Heart left ventricle (tissue), 13 donors: ENCODE measurements at regions not wholly inside any gene's neighbourhood (a gene's known extent, or its start where the extent isn't known, plus 50 kb on each side); places are given as distances from the start of the nearest gene placed in this dataset.

Source experiments
- POLR2A ChIP-seq, 2 donors: fragments of 450-650 bp; IDR thresholded peaks; one replicate each; pipeline ENCODE4 v1.6.1; 2017; ENCODE audit warnings: antibody characterized with exemption in 2 of 2, mild to moderate bottlenecking in 2 of 2, moderate library complexity in 2 of 2
- TF ChIP-seq, protein P1 (sequence below), 12 donors: fragments of 200-600 bp; sonication (generic) in 4 of 12; IDR thresholded peaks; one replicate each; pipeline versions ENCODE4 v1.5.0 to v1.8.0; 2018 to 2022; ENCODE audit warnings: antibody characterized with exemption in 12 of 12, mild to moderate bottlenecking in 5 of 12
- donor health status: ischemic (EF 13 %, LVEDD 7.1; RV severe dilation, severe dysfunction).
- donor health status: DM: no; HTN: yes; CAD: no.
- donor health status: DM: no; HTN: no; CAD: no.
- donor health status: ischemic (EF 25% LVEDD 6.9; RV normal size, moderate dysfunction).
- donor health status: ischemic (EF 25% LVEDD 5.7; RV mildly dilated, moderate dysfunction).
- donor health status: ischemic (EF 35%, LVEDD 5.7; RV mildly dilated, moderate dysfunction).
- donor health status: nonischemic (EF 11% LVEDD 7.7; RV severe dilation, severe dysfunction).
- donor health status: DM: yes; HTN: yes; CAD: no.
- donor health status: PGD.
- donor health status: ischemic (EF 29% LVEDD 5.4; RV normal size, mild dysfunction).
- donor health status: nonischemic (EF 23%, LVEDD 6.1; RV moderate dilation, normal function).

DNA sequence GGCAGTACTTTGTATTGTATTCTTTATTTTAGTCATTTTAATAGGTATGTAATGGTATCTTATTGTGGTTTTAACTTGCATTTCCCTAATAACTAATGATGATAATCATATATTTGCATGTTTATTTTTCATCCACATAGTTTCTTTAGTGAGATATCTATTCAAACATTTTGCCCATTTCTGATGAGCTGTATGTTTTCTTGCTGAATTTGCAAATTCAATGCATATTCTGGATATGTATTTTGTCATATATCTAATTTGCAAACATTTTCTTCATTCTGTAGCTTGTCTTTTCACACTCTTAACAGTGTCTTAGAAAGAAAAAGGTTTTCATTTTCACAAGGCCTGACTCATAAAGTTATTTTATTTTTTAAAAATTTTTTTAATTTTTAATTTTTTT lies 372.1 kb downstream of the ZNF674 start:
- no peak for TF ChIP-seq POLR2A (IDR thresholded peaks at IDR 0.05)
- TF ChIP-seq, protein P1, sequence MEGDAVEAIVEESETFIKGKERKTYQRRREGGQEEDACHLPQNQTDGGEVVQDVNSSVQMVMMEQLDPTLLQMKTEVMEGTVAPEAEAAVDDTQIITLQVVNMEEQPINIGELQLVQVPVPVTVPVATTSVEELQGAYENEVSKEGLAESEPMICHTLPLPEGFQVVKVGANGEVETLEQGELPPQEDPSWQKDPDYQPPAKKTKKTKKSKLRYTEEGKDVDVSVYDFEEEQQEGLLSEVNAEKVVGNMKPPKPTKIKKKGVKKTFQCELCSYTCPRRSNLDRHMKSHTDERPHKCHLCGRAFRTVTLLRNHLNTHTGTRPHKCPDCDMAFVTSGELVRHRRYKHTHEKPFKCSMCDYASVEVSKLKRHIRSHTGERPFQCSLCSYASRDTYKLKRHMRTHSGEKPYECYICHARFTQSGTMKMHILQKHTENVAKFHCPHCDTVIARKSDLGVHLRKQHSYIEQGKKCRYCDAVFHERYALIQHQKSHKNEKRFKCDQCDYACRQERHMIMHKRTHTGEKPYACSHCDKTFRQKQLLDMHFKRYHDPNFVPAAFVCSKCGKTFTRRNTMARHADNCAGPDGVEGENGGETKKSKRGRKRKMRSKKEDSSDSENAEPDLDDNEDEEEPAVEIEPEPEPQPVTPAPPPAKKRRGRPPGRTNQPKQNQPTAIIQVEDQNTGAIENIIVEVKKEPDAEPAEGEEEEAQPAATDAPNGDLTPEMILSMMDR (IDR thresholded peaks at IDR 0.05): no peak
